GM19239 (cell line): ENCODE measurements at regions not wholly inside any gene's neighbourhood (a gene's known extent, or its start where the extent isn't known, plus 50 kb on each side); places are given as distances from the start of the nearest gene placed in this dataset.
A peak's percentile ranks its signal among the peaks of the same experiment; 100 is the strongest.
"Not testable (repeated sequence)": the region's sequence is repeated elsewhere in the genome, so short reads cannot be mapped to it uniquely, and the experiment has no call there.

Source experiments
- DNase-seq: peaks from one replicate; pipeline ENCODE4 v3.0.0; 2011; ENCODE audit warnings: low spot score; ENCODE audit not compliant: insufficient read length
- FAIRE-seq: peaks from 2 replicates; lab custom pipeline; 2011; peaks lifted over from hg19 to GRCh38; lab: Jason Lieb, UNC

GRCh38 chr18:60021556-60021955, 121.8 kb downstream of the PMAIP1 start:
- no peak for FAIRE-seq
- DNase-seq, result no peak

DNA sequence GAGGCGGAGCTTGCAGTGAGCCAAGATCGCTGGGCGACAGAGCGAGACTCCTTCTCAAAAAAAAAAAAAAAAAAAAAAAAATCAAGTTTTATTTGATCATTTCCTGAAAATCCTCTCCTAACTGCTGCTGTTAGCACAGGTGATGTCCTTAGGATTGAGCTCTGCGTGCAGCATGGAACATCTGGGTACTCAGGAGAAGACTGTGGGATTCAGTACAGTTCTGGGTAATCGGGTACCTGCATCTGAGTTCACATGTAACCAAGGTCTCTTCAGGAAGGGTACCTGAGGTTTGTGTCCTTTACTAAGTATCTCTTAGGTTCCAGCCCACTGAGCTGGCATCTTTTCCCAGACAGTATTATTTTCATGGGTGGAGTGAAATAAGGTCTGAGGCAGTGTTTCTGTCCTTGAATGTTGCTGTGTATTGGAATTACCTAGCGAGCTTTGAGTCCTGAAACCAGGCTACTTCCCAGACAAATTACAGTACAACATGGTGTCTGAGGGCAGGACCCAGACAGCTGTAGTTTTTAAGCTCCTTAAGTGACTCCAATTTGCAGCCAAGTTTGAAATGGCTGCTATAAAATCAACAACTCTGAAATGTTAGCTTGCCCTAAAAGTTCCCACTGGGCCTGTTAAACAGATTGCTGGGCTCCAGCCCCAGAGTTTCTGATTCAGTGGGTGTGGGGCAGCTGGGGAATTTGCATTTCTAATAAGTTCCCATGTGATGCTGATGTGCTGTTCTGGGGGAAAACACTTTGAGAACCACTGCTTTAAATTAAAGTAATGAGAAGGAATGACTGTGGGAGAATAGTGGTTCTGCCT, 120.5 kb downstream of the PMAIP1 start:
- FAIRE-seq (no peak), DNase-seq (no peak)

- FAIRE-seq (no peak), DNase-seq (no peak)
These were observed 119.7 kb downstream of the PMAIP1 start for GRCh38 chr18:60019463-60019840.

DNA sequence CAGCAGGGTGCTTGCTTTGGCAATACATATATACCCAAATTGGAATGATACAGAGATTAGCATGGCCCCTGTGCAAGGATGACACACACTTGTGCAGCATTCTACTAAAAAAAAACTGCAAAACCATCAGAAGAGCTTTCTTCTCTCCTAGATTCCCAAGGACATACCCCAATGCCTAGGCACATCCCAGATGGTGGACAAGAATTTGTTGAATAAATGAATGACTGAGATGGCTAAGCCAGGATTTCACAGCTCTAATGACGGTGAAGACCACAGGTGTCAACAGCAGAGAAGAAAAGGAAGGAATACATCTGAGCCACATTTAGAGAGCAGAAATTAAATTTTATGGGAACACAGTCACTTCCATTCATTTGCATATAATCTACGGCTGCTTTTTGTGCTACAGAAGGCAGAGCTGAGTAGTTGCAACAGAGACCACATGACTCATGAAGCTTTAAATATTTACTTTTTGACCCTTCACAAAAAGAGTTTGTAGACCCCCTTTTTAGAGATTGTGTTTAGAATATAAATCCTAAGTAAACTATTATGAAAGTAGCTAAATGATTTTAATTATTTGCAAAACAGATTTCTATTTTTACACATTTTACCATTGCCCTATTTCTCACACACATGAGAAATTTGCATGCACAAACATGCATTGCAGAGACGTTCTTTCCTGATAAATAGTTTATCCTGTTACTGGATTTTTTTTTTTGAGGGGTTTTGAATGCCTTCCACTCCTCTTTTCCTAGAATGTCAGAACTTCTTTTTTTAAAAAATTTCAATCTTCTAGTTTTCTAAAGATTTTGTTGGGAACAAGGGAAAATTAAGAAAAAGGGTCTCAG, 119.0 kb downstream of the PMAIP1 start:
- DNase-seq (no peak), FAIRE-seq (no peak)

- not testable (repeated sequence) for FAIRE-seq, DNase-seq
These were observed 118.3 kb downstream of the PMAIP1 start for GRCh38 chr18:60018134-60018533.

DNA sequence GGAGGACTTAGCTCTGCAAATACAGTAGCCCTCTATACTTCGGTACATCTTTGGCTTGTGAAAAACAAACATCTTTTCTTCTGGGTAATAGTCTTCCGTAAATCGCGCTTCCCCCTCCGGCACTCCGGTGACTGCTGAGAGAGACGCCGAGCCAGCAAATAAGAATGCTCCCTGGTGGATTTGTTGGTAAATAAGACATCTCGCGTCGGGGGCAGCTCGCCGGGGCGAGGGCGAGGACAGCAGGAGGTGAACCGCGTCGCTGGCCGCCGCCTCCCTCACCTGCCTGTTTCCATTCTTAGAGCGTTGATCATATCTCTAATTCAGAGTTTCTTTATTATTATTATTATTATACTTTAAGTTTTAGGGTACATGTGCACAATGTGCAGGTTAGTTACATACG, 117.6 kb downstream of the PMAIP1 start:
- FAIRE-seq, result no peak

DNA sequence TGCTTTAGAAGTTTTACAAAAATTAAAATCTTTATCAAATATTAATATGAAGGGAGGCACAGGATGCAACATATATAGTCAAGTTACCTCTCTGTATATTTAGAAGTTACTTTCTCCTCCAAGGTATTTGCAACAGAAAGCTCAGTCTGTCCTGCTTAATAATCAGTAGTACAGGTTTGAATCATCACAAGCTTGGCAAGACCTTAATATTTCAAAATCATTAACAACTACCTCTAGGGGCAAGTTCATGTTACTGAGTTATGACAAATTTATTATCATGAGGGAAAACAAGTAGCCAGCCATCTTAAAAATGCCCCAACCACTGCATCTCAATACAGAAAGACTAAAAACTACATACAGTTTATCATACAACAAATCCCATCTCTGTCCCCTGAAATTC, 116.0 kb downstream of the PMAIP1 start:
- not testable (repeated sequence) for FAIRE-seq, DNase-seq

More for the DNA sequence above, 117.6 kb downstream of the PMAIP1 start:
- no peak for DNase-seq

GRCh38 chr18:60013148-60013547, 113.4 kb downstream of the PMAIP1 start:
- DNase-seq, FAIRE-seq: not testable (repeated sequence)

- FAIRE-seq, result no peak
- no peak for DNase-seq
These were observed 111.2 kb downstream of the PMAIP1 start for GRCh38 chr18:60010984-60011383.

- no peak for FAIRE-seq
These were observed 110.7 kb downstream of the PMAIP1 start for GRCh38 chr18:60010513-60010912.

DNA sequence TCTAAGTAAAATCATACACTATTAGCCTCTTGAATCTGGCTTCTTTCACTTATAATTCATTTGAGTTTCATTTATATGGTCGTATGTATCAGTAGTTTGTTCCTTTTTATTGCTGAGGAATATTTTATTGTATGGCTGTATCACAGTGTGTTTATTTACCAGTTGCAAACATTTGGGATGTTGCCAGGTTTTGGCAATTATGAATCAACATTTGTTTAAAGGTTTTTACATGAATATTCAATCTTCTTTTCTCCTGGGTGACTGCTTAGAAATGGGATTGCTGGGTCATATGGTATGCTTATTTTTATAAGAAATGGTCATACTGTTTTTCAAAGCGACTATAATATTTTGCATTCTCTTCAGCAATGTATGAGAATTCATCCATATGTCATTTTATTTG, 107.9 kb downstream of the PMAIP1 start:
- DNase-seq (no peak), FAIRE-seq (no peak)

More at GRCh38 chr18:60010513-60010912, 110.7 kb downstream of the PMAIP1 start:
- DNase-seq, result no peak

DNA sequence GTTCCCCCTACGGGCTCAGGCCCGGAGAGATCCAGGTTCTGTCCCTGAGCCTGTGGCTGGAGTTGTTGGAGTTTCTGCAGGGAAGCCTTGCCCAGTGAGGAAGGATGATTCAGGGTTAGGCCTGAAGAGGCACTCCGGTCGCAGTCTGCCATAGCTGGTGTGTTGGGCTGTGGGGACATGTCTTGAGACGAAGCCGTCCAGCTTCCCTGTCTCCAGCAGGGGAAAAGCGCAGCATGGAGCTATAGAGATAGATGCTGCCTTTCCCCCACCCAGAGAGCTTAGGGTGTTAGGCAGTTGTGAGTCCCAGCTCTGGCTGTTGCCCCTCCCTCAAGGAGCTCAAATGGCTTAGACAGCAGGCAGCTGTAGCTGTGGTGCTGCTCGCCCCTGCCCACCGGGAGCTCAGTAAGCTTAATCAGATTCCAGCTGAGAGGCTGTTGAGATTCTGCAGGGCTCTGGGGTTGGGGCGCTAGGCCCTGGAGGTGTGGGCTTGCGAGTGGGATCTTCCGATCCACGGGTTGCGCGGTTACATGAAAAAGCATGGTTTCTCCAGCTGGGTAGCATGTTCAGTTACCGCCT, 103.9 kb downstream of the PMAIP1 start:
- FAIRE-seq, result no peak
- DNase-seq, result no peak

DNA sequence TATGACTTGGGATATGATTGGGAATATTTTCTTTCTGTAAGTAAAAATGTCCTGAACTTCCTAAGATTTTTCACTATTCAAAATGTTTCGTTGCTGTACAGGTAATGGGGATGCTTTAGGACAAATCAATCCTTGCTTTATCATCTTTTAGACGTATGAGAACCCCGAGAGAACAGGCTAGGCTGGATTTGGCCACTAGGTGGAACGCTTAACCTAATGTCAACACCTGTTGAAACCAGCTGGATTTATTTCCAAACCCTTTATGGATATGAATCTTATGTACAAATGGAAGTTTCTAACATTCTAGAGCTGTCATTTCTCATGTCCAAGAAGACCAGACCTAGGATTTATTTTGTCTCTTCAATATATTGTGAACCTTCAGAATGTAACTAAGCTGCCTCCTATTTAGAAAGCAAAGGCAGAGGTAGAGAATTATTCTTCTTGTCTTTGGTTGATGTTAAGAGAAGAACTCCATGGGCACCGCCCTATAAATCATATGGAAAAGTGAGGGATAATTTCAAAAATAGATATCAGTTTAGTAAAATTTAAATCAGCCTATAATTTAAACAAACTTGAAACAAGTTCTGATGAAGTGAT, 96.7 kb downstream of the PMAIP1 start:
- FAIRE-seq (peak; percentile 75), DNase-seq (peak; percentile 13)

- FAIRE-seq, result no peak
- no peak for DNase-seq
These were observed 94.6 kb downstream of the PMAIP1 start for GRCh38 chr18:59994357-59994756.

DNA sequence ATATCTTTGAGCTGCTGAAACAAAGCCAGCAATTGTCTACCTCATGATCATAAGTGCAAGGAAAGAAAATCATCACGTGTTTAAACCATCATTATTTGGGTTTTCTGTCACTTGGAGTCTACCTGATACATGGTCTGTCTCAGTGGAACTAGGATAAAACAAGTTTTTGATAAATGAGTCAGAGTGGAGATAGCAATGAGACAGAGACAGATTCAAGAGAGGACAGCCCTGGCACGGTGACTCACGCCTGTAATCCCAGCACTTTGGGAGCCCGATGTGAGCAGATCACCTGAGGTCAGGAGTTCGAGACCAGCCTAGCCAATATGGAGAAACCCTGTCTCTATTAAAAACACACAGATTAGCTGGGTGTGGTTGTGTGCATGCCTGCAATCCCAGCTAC, 93.8 kb downstream of the PMAIP1 start:
- no peak for FAIRE-seq
- DNase-seq, result no peak

GRCh38 chr18:59990121-59990823, 90.5 kb downstream of the PMAIP1 start:
- DNase-seq, result no peak

DNA sequence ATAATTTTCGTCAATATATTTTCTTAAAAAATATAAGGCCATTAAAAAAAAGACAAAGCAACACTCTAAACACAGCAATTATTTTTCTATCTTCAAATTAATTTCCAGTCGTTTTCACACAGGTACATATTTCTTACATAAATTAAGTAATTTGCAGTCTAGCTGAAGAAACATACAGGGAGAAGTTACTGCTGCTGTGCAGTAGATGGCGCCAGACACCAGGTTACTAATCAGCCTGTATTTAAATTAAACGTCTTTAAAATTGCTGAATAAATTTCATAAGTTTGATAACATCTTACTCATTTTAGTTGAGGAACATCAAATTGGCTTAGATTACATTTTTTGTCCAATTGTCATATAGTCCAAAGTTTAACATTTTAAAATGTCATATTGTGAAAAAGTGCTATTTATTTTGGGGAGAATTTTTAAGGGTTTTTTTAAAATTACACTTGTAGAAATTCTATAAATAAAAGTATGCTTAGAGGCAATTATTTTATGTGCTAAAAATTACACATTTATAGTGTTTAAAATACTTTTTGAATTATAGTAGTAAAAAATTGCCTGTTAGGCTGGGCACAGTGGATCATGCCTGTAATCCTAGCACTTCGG, 88.4 kb downstream of the PMAIP1 start:
- DNase-seq (peak; percentile 21), FAIRE-seq (peak; percentile 61)

More at GRCh38 chr18:59990121-59990823, 90.5 kb downstream of the PMAIP1 start:
- FAIRE-seq, result peak; percentile 70

DNA sequence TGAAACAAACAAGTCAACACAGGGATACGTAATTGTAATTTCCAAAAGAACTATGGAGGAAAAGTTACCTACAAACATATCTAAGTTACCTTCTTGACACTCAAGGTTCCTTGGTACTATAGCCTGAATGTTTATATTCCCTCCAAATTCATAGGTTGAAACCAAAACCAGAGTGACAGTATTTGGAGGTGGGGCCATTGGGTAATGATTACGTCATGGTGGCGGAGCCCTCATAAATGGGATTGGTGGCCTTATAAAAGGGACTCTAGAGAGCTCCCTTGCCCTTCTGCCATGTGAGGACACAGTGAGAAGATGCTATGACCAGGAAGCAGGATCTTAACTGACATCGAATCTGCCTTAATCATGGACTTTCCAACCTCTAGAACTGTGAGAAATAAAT, 87.3 kb downstream of the PMAIP1 start:
- DNase-seq (no peak), FAIRE-seq (no peak)

GRCh38 chr18:59986139-59986538, 86.3 kb downstream of the PMAIP1 start:
- FAIRE-seq, result no peak
- no peak for DNase-seq
